ENCODE measurements at regions not wholly inside any gene's neighbourhood (a gene's known extent, or its start where the extent isn't known, plus 50 kb on each side); places are given as distances from the start of the nearest gene placed in this dataset.

- TF ChIP-seq RFX5 (IDR thresholded peaks at IDR 0.05; ENCODE audit: borderline replicate concordance, low read depth, low read length): peak; percentile 94
- TF ChIP-seq TBP (IDR thresholded peaks at IDR 0.05; ENCODE audit: low read depth, low read length): peak; percentile 62; the same call in 1 of the 2 replicates
- TF ChIP-seq BRCA1 (IDR thresholded peaks at IDR 0.05; ENCODE audit: low read depth, low read length): no peak
These were observed 203.5 kb upstream of the LINGO1 start (continued) for GRCh38 chr15:77836121-77836692.

Measured in H1 (cell line).